A673 (cell line): ENCODE measurements at regions not wholly inside any gene's neighbourhood (a gene's known extent, or its start where the extent isn't known, plus 50 kb on each side); places are given as distances from the start of the nearest gene placed in this dataset.

Experiments used
- BruUV-seq: library from RNA; stranded (reverse); fragments of 400-500 nt; replicated peaks from 2 replicates; lab custom pipeline; 2021; lab: Mats Ljungman, UMichigan
- CTCF ChIA-PET: fragments of 300-600 bp; sonication (Branson Sonifier 250); formaldehyde crosslinking; loops from one replicate; lab custom pipeline; 2022; ENCODE audit warnings: antibody characterized with exemption; lab: Charles Lee
- POLR2A ChIA-PET: fragments of 300-600 bp; sonication (Branson Sonifier 250); formaldehyde crosslinking; loops from one replicate; lab custom pipeline; 2022; ENCODE audit warnings: antibody characterized with exemption; ENCODE audit not compliant: low non-redundant PET; lab: Charles Lee
- DNase-seq: peaks from one replicate; pipeline ENCODE4 v3.0.0-alpha.2; 2015; ENCODE audit warnings: low spot score
- H3K27ac ChIP-seq: fragments of 200-600 bp; sonication (generic); 2 replicates; pipeline ENCODE4 v1.5.1; 2016; ENCODE audit warnings: mixed run types, low read depth, mild to moderate bottlenecking, mixed read lengths, antibody characterized with exemption, low read length; ENCODE audit not compliant: poor library complexity, severe bottlenecking
- H3K27me3 ChIP-seq: fragments of 200-600 bp; sonication (generic); replicated peaks from 2 replicates; pipeline ENCODE4 v1.6.1; 2017; ENCODE audit warnings: mixed run types, low read depth, mild to moderate bottlenecking, mixed read lengths, antibody characterized with exemption, low read length; ENCODE audit not compliant: insufficient read depth, poor library complexity
- H3K36me3 ChIP-seq: fragments of 200-600 bp; sonication (generic); 2 replicates; pipeline ENCODE4 v1.6.1; 2016; ENCODE audit warnings: mixed run types, mild to moderate bottlenecking, mixed read lengths, antibody characterized with exemption, low read length; ENCODE audit not compliant: insufficient read depth, poor library complexity, severe bottlenecking
- H3K4me1 ChIP-seq: fragments of 200-600 bp; sonication (generic); 2 replicates; pipeline ENCODE4 v1.6.1; 2017; ENCODE audit warnings: mixed run types, mild to moderate bottlenecking, mixed read lengths, antibody characterized with exemption, low read length; ENCODE audit not compliant: insufficient read depth, poor library complexity, severe bottlenecking
- H3K4me3 ChIP-seq: fragments of 200-600 bp; sonication (generic); 2 replicates; pipeline ENCODE4 v1.5.1; 2016; ENCODE audit warnings: low read depth, mixed run types, mild to moderate bottlenecking, mixed read lengths, low read length; ENCODE audit not compliant: poor library complexity, severe bottlenecking
- H3K9me3 ChIP-seq: fragments of 200-600 bp; sonication (generic); 2 replicates; pipeline ENCODE4 v1.6.1; 2016; ENCODE audit warnings: mixed run types, low read depth, mild to moderate bottlenecking, mixed read lengths, antibody characterized with exemption, low read length; ENCODE audit not compliant: poor library complexity, severe bottlenecking
- CTCF ChIP-seq: fragments of 300-800, 200-600 bp; sonication (generic); conservative IDR thresholded peaks from 2 replicates; pipeline ENCODE4 v1.5.1; 2017; ENCODE audit warnings: low read depth, mild to moderate bottlenecking, antibody characterized with exemption, low read length, moderate library complexity, mixed read lengths
- EZH2 ChIP-seq: fragments of 200-600 bp; sonication (generic); IDR thresholded peaks from 2 replicates; pipeline ENCODE4 v1.6.1; 2017; ENCODE audit warnings: borderline replicate concordance, low read depth, mild to moderate bottlenecking, mixed read lengths, antibody characterized with exemption, low read length; ENCODE audit not compliant: poor library complexity, severe bottlenecking
- intact Hi-C: fragments of 100-400 bp; cut with micrococcal nuclease; formaldehyde crosslinking; loops from one replicate; pipeline ENCODE4 v1.10.0; 2022; ENCODE audit not compliant: unreplicated experiment

- TF ChIP-seq CTCF (no peak), EZH2 (no peak)
- H3K27me3 ChIP-seq = no peaks in the 10 kb centered on the region
- H3K27ac ChIP-seq = no peak overlapping the region
- DNase-seq = no peak
- H3K9me3 ChIP-seq = no peaks in the 10 kb centered on the region
- CTCF ChIA-PET = no interaction called here
- no peaks in the 10 kb centered on the region for H3K36me3 ChIP-seq
- H3K4me1 ChIP-seq = no peaks in the 10 kb centered on the region
- POLR2A ChIA-PET = no interaction called here
- intact Hi-C loops = no loop called here
- BruUV-seq = no TSS peak
- no peak overlapping the region for H3K4me3 ChIP-seq
Observed at GRCh38 chr9:118104363-118104762, 400.2 kb downstream of the TLR4 start.

GRCh38 chr9:118108971-118109370 lies 404.8 kb downstream of the TLR4 start:
- ChIA-PET CTCF (no interaction called here), POLR2A (no interaction called here)
- H3K27me3 ChIP-seq = no peaks in the 10 kb centered on the region
- BruUV-seq = no TSS peak
- H3K27ac ChIP-seq = no peak overlapping the region
- TF ChIP-seq CTCF = no peak
- no peak for TF ChIP-seq EZH2
- intact Hi-C loops = no loop called here
- H3K36me3 ChIP-seq = no peaks in the 10 kb centered on the region
- H3K9me3 ChIP-seq = no peaks in the 10 kb centered on the region
- no peak for DNase-seq
- H3K4me1 ChIP-seq = no peaks in the 10 kb centered on the region
- no peak overlapping the region for H3K4me3 ChIP-seq

- no peak overlapping the region for H3K27ac ChIP-seq
- CTCF ChIA-PET = no interaction called here
- no peaks in the 10 kb centered on the region for H3K27me3 ChIP-seq
- no peaks in the 10 kb centered on the region for H3K36me3 ChIP-seq
- POLR2A ChIA-PET = no interaction called here
- H3K9me3 ChIP-seq = no peaks in the 10 kb centered on the region
- intact Hi-C loops = no loop called here
- DNase-seq = no peak
- no TSS peak for BruUV-seq
- no peak for TF ChIP-seq EZH2
- no peak for TF ChIP-seq CTCF
- H3K4me3 ChIP-seq = no peak overlapping the region
- no peaks in the 10 kb centered on the region for H3K4me1 ChIP-seq
Observed at GRCh38 chr9:118109542-118109941, 405.3 kb downstream of the TLR4 start.
